ENCODE measurements at regions not wholly inside any gene's neighbourhood (a gene's known extent, or its start where the extent isn't known, plus 50 kb on each side); places are given as distances from the start of the nearest gene placed in this dataset.
A peak's percentile ranks its signal among the peaks of the same experiment; 100 is the strongest.

DNA sequence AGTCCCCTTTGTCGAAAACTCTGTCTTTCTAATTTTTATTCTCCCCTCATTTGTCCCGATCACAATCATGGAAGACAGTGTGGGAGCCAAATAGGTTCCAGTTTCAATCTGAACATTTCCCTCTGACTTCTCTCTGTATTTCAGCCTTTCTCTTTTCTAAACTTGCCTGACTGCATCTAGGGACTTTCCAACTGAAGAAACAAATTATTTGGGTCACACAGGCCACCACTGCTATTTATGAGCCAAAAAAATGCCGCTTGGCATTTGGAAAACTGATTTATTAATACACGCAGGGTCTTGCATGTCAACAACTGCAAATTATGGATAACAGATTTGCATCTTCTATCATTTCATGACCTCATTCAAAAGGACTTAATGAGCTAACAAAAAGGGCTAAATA is 55.2 kb upstream of the ELAC2 start:
- Histone ChIP-seq H3K36me3 (ENCODE audit: control insufficient read depth in 5 of 5, insufficient read depth in 5 of 5, low read length in 5 of 5) (no peaks in the 10 kb centered on the region), H3K9ac (ENCODE audit: low read length in 5 of 5) (no peak overlapping the region), H3K27me3 (ENCODE audit: control insufficient read depth in 5 of 5, insufficient read depth in 4 of 5, low read length in 5 of 5) (no peaks in the 10 kb centered on the region), H3K4me1 (ENCODE audit: control insufficient read depth in 5 of 5, insufficient read depth in 5 of 5, low read length in 5 of 5) (peaks cover 0 to 7% (median 0%) of the 10 kb centered on the region in 5 donors), H3K27ac (ENCODE audit: low read depth, low read length) (peak overlapping the region; percentile 15), H3K9me3 (ENCODE audit: control insufficient read depth in 5 of 5, low read length in 5 of 5) (peaks cover 0 to 3% (median 0%) of the 10 kb centered on the region in 5 donors), H3K4me3 (ENCODE audit: low read depth in 1 of 5, low read length in 5 of 5) (no peak overlapping the region)

DNA sequence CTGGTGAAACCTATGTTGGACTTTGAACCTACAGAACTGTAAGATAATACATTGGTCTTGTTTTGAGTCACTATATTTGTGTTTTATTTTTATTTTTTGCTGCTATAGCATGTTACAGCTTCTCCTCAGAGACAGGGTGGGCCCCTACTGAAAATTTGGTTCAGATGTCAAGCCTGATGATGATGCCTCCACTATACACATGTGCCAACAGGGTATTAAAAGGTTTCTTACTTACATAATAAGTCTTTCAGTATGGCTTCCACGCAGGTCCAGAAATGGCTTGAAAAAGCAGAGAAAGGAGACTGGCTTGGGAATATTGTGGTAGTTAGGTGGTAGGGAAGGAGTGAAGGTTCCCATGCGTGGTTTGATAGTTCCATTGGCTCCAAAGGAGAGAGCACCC is 52.9 kb upstream of the ELAC2 start:
- peaks cover 0 to 8% (median 0%) of the 10 kb centered on the region in 5 donors for H3K9me3 ChIP-seq (ENCODE audit: control insufficient read depth in 5 of 5, low read length in 5 of 5)
- H3K9ac ChIP-seq (ENCODE audit: low read length in 5 of 5), result no peak overlapping the region
- H3K36me3 ChIP-seq (ENCODE audit: control insufficient read depth in 5 of 5, insufficient read depth in 5 of 5, low read length in 5 of 5), result no peaks in the 10 kb centered on the region
- peaks cover 0 to 7% (median 0%) of the 10 kb centered on the region in 5 donors for H3K4me1 ChIP-seq (ENCODE audit: control insufficient read depth in 5 of 5, insufficient read depth in 5 of 5, low read length in 5 of 5)
- H3K27ac ChIP-seq (ENCODE audit: low read depth, low read length), result no peak overlapping the region
- no peaks in the 10 kb centered on the region for H3K27me3 ChIP-seq (ENCODE audit: control insufficient read depth in 5 of 5, insufficient read depth in 4 of 5, low read length in 5 of 5)
- no peak overlapping the region for H3K4me3 ChIP-seq (ENCODE audit: low read depth in 1 of 5, low read length in 5 of 5)

- Histone ChIP-seq H3K9ac (ENCODE audit: low read length in 5 of 5) (no peak overlapping the region), H3K9me3 (ENCODE audit: control insufficient read depth in 5 of 5, low read length in 5 of 5) (peaks cover 0 to 8% (median 0%) of the 10 kb centered on the region in 5 donors), H3K27me3 (ENCODE audit: control insufficient read depth in 5 of 5, insufficient read depth in 4 of 5, low read length in 5 of 5) (peaks cover 0 to 3% (median 0%) of the 10 kb centered on the region in 5 donors), H3K4me3 (ENCODE audit: low read depth in 1 of 5, low read length in 5 of 5) (no peak overlapping the region), H3K27ac (ENCODE audit: low read depth, low read length) (no peak overlapping the region), H3K4me1 (ENCODE audit: control insufficient read depth in 5 of 5, insufficient read depth in 5 of 5, low read length in 5 of 5) (peaks cover 0 to 2% (median 0%) of the 10 kb centered on the region in 5 donors), H3K36me3 (ENCODE audit: control insufficient read depth in 5 of 5, insufficient read depth in 5 of 5, low read length in 5 of 5) (no peaks in the 10 kb centered on the region)
These were observed 49.9 kb upstream of the ELAC2 start for GRCh38 chr17:13067629-13068303.

Measured in subcutaneous abdominal adipose tissue (tissue), 5 donors.